ENCODE measurements at regions not wholly inside any gene's neighbourhood (a gene's known extent, or its start where the extent isn't known, plus 50 kb on each side); places are given as distances from the start of the nearest gene placed in this dataset.

GRCh38 chr9:13382595-13382994 lies 103.1 kb upstream of the MPDZ start:
- no peak for ATAC-seq

GRCh38 chr9:13380903-13381302 lies 101.4 kb upstream of the MPDZ start:
- ATAC-seq, result no peak
- TF ChIP-seq CSDC2 (CRISPR knock-in tag; IDR thresholded peaks at IDR 0.05) (no peak), TSHZ2 (CRISPR knock-in tag; IDR thresholded peaks at IDR 0.05) (no peak), ZNF70 (CRISPR knock-in tag; IDR thresholded peaks at IDR 0.05) (no peak), ZFP3 (CRISPR knock-in tag; IDR thresholded peaks at IDR 0.05) (no peak), ESRRG (CRISPR knock-in tag; IDR thresholded peaks at IDR 0.05) (no peak), ARNTL (CRISPR knock-in tag; IDR thresholded peaks at IDR 0.05; ENCODE audit: borderline replicate concordance, low read depth) (no peak), PATZ1 (CRISPR knock-in tag; IDR thresholded peaks at IDR 0.05; ENCODE audit: borderline replicate concordance) (no peak), SNAI2 (CRISPR knock-in tag; IDR thresholded peaks at IDR 0.05) (no peak), ZNF565 (CRISPR knock-in tag; conservative IDR thresholded peaks at IDR 0.05; ENCODE audit: low read depth) (no peak), RARB (CRISPR knock-in tag; IDR thresholded peaks at IDR 0.05) (no peak), TCF4 (CRISPR knock-in tag; IDR thresholded peaks at IDR 0.05; ENCODE audit: borderline replicate concordance) (no peak)

More at GRCh38 chr9:13382595-13382994, 103.1 kb upstream of the MPDZ start:
- no peak for TF ChIP-seq OSR1 (CRISPR knock-in tag; IDR thresholded peaks at IDR 0.05)
- no peak for TF ChIP-seq ESRRG (CRISPR knock-in tag; IDR thresholded peaks at IDR 0.05)
- no peak for TF ChIP-seq CSRNP3 (CRISPR knock-in tag; IDR thresholded peaks at IDR 0.05)
- TF ChIP-seq ZNF8 (CRISPR knock-in tag; IDR thresholded peaks at IDR 0.05), result no peak
- no peak for TF ChIP-seq PPARA (CRISPR knock-in tag; IDR thresholded peaks at IDR 0.05; ENCODE audit: borderline replicate concordance)
- TF ChIP-seq TSHZ2 (CRISPR knock-in tag; IDR thresholded peaks at IDR 0.05), result no peak
- TF ChIP-seq RARB (CRISPR knock-in tag; IDR thresholded peaks at IDR 0.05), result no peak
- TF ChIP-seq TOX (CRISPR knock-in tag; IDR thresholded peaks at IDR 0.05; ENCODE audit: borderline replicate concordance), result no peak
- TF ChIP-seq TCF4 (CRISPR knock-in tag; IDR thresholded peaks at IDR 0.05; ENCODE audit: borderline replicate concordance), result no peak
- TF ChIP-seq GLIS3 (CRISPR knock-in tag; IDR thresholded peaks at IDR 0.05), result no peak
- TF ChIP-seq POU6F1 (CRISPR knock-in tag; IDR thresholded peaks at IDR 0.05; ENCODE audit: borderline replicate concordance, low read depth), result no peak
- TF ChIP-seq PATZ1 (CRISPR knock-in tag; IDR thresholded peaks at IDR 0.05; ENCODE audit: borderline replicate concordance), result no peak

All from SK-N-SH treated with all-trans-retinoic acid at 6 μM for 48 hours (cell line).